ENCODE measurements at regions not wholly inside any gene's neighbourhood (a gene's known extent, or its start where the extent isn't known, plus 50 kb on each side); places are given as distances from the start of the nearest gene placed in this dataset.

DNA sequence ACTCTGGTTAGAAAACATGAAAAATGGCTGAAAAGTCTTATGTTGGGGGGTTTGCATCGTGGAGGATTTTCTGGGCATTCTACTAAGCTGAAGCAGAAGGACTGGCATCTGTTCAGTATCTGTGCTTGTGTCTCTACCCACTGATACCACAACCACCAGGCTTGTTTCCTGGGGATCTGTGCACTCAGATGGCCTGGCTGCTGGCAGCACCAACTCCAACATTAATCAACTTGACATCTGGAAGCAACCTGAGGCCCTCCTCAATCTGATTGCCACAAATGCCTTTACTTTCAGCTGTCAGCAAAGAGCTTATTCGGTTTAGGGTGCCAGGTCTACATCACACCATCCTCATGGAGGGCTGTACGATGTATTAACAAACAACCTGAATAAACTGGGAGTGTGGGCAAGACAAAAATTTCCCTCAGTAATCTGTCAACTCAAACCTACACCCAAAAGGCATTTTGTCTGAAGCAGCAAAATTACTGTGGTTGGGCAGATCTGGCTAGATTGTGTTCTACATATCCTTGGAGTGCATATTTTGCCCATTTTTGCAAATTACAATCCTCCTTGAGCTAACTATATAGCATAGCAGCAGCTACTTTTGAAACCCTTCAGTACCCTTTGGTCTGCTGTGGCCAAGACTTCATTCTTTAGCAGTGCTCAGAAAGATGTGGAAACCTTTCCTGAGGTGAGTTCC, 74.6 kb downstream of the FOXD1 start:
- FAIRE-seq: no peak

DNA sequence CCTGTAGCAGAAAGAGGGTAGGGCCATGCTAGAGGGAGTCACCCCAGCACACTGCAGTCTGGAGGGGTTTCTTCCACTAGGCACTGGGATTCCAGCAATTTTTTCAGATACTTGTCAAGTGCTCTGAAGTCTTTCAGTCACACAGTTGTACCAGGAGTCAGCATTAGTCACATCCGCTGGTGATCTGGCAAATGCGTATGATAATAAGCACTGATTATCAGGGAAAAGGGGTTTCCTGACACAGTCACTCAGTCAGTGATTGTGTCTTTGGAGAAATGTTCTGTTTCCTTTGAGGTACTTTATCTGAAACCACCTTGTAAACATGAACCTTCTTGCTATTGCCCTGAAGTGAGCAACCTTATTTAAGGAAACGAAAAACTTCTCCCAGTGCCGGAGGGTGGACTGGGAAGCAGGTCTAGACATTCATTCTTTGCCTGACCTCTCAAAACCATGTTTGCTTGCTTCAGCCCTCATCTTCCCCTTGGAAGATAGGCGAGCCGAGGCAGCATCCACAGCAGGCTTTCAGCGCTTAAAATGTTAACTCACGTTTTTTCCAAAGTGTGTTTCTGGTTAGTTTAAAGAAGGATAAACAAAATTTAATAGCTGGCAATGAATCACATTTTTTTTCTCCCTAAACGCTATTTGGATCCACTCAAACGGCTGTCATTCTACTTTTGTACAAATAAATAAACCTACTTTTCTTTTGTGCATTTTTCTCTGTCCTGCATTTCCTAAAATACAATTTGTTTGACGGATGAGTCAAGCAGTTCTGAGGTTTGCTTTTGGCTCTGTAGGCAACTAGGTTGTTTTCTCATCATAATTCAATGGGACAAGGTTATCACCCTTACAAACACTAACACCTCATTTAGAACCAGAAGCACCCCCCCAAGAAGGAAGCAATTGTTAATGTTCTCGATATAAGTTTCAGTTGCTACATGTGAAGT, 77.7 kb downstream of the FOXD1 start:
- FAIRE-seq: no peak

GRCh38 chr5:73370095-73370494, 78.5 kb downstream of the FOXD1 start:
- FAIRE-seq: no peak

- no peak for FAIRE-seq
Observed at GRCh38 chr5:73369278-73369677, 79.3 kb downstream of the FOXD1 start.

- no peak for FAIRE-seq
Observed at GRCh38 chr5:73367650-73368049, 80.9 kb downstream of the FOXD1 start.

DNA sequence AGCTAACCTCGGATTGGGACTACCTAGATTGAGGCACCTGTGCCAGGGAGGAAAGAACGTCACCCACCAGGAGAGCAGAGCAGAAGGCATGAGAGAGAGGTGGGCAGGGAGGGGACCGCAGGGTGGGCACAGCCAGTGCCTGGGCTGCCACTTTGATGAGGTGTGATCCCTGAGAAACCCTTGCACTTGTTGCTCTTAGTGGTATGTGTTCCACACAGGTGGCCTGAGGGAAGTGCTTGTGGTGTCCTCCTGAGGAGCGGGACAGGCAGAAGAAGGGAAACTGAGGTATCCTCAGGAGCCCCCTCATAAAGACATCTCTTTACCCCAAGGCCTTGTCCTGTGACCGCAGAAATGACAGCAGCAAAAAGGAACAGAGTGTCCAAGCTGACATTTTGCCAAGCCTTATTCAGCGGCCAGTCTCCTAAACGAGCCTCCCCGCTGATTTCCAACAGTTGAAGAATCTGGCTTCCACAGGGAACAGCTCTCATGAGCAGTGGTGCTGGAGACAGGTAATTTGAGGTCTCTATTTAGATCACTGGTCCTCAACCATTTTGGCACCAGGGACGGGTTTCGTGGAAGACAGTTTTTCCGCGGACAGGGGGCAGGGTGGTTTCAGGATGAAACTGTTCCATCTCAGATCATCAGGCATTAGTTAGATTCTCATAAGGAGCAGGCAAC, 82.4 kb downstream of the FOXD1 start:
- no peak for FAIRE-seq

DNA sequence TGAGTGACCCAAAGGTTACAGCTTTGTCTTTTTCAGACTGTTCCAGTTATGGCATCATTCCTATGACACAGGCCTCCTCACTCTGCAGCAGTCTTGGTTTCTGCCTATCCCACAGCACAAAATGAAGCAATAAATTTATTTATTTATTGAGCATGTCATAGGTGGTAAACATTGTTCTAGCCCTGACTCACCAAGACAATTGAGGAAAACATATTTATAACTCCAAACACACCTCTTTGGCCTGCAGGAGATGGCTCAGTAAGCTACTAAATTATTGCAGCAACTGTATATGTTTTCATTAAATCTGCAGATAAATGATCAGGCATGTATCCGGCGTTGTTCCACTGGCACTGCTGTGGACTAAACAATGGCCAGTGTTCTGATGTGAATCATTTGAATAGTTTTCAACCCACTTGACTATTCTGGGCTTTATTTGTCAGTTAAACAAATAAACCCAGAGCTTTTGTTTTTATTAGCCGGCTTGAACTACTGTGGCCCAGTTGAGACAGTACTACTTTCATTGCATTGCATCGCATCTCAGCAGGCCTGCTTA, 83.2 kb downstream of the FOXD1 start:
- FAIRE-seq: no peak

- FAIRE-seq: no peak
Observed at GRCh38 chr5:73363911-73364730, 84.5 kb downstream of the FOXD1 start.

DNA sequence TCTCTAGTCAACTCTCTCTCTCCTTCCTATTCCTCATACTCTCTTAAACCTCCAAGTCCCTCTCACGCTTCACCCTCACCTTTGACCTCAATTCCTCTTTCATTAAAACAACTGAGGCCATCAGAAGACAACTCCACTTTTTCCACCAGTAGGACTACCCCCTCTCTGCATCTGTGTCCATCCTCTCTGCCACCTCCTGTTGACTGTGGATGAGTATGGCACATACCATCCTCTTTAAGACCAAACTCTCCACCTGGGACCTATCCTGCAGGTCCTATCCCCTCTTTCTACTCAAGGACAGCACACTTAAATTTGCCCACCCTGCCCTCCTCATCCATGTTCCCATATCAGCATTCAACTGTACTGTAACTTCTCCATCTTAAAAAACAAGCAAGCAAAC, 89.2 kb downstream of the FOXD1 start:
- no peak for FAIRE-seq

DNA sequence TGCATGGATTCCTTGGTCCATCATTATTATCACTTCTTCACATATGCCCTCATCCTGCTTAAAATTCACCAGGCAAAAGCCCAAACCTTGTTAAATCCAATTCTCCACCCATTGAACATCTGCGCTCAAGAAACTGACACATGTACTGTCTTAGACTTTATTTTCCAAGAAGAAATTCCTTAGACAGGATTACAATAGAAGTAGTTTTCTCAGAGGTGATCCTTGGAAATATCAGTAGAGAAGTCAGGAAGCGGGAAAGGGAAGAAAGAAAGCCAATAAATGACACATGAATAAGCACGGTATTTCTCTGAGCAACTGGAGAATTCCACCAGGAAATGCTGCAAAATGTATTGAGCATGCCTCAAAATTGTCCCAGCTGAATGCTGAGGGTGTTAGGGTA, 90.2 kb downstream of the FOXD1 start:
- FAIRE-seq: no peak

DNA sequence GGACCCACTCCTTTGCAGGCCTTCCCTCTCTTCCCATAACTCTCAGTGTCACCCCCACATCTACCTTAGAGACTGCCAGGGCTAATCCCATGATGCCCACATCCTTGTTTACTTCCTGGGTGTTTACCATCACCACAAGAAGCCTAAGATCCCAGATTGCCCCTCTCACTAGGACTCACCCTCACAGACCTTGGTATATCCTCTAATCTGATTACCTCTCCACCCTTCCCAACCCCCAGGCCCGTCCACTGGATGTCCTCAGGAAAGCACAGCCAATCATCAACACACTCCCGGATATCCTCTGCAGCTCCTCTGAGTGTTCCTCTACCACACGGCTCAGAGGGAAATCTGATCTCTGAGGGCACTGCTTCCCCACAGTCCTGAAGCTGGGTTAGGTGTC, 91.0 kb downstream of the FOXD1 start:
- no peak for FAIRE-seq

DNA sequence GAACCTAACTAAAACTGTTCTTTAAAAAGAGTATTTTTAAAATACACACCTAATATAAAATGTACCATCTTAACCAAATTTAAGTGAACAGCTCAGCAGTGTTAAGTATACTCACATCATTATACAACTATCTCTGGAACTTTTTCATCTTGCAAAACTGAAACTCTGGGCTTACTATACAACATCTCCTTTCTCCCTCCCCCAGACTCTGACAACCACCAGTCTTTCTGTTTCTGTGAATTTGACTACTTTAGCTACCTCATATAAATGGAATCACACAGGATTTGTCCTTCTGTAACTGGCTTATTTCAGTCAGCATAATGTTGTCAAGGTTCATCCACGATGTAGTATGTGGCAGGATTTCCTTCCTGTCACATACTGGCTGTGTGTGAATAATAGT, 93.5 kb downstream of the FOXD1 start:
- FAIRE-seq: no peak

GRCh38 chr5:73354406-73354805, 94.2 kb downstream of the FOXD1 start:
- no peak for FAIRE-seq

- FAIRE-seq: no peak
Observed at GRCh38 chr5:73352649-73353230, 95.8 kb downstream of the FOXD1 start.

GRCh38 chr5:73352243-73352642, 96.3 kb downstream of the FOXD1 start:
- FAIRE-seq: no peak

GRCh38 chr5:73351593-73351992, 97.0 kb downstream of the FOXD1 start:
- FAIRE-seq: no peak

GRCh38 chr5:73346878-73347408, 101.6 kb downstream of the FOXD1 start:
- FAIRE-seq: no peak

- no peak for FAIRE-seq
Observed at GRCh38 chr5:73344835-73345234, 103.7 kb downstream of the FOXD1 start.

DNA sequence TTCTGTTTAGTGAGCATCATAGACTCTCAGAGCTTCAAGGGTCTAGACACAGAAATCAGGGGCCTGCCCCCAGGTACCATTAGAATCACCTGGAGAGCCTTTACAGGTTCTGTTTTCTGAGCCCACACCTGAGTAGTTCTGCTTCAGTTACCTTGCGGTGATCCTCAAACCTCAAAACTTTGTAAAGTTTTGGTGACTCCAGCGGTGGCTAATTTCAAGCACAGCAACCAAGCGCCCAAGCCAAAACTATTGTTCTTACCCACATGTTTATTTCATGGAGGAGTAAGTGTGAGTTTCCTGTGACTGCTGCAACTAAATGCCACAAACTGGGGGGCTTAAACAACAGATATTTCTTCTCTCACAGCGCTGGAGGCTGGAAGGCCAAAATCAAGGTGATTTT, 108.9 kb downstream of the FOXD1 start:
- no peak for FAIRE-seq

GRCh38 chr5:73339051-73339575, 109.5 kb downstream of the FOXD1 start:
- no peak for FAIRE-seq

GRCh38 chr5:73338256-73339050, 110.1 kb downstream of the FOXD1 start:
- FAIRE-seq: no peak
